HG02642 (cell line): ENCODE measurements at regions not wholly inside any gene's neighbourhood (a gene's known extent, or its start where the extent isn't known, plus 50 kb on each side); places are given as distances from the start of the nearest gene placed in this dataset.
"Not testable (repeated sequence)": the region's sequence is repeated elsewhere in the genome, so short reads cannot be mapped to it uniquely, and the experiment has no call there.

Experiments
- ATAC-seq: cut with Tn5 transposase; IDR thresholded peaks from one replicate; pipeline ENCODE4 v1.9.1; 2021; ENCODE audit warnings: mild to moderate bottlenecking; ENCODE audit not compliant: unreplicated experiment, poor library complexity

DNA sequence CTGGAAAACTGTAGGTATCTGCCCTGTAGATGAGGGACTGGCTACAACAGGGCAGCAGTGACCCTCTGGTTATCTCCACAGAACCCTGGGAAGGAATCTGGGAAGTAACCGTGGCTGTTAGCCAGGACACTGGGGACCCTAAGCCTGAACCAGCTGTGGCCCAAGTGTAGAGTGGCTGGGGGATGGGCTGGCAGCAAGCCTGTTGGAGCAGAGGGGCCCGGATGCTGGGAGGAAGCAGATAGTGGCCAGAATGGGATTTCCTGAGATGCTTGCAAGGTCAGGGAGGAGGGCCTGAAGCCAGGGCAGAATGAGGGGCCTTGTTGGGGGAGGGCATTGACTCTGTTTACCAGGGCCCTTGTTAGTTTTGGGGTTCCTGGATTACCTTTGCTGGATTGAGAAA, 161.0 kb upstream of the EOLA2 start:
- ATAC-seq, result no peak

DNA sequence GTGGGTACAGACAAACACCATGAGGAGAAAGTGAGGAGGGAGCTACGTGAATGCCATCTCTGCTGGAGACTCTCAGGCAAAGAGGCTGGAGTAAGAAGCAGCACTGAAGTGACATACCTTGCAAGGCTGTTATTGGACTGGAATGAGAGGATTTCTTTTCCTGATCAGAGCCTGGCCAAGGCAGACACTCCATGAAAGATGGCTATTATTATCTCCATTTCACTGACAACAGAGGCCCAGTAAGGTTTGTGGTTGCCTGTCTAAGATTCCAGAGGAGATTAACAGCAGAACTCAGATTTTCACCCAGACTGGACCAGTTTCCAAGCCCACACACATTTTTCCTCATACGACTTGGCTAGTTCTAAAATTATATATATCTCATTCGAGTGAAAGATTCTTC, 162.0 kb upstream of the EOLA2 start:
- ATAC-seq, result no peak

DNA sequence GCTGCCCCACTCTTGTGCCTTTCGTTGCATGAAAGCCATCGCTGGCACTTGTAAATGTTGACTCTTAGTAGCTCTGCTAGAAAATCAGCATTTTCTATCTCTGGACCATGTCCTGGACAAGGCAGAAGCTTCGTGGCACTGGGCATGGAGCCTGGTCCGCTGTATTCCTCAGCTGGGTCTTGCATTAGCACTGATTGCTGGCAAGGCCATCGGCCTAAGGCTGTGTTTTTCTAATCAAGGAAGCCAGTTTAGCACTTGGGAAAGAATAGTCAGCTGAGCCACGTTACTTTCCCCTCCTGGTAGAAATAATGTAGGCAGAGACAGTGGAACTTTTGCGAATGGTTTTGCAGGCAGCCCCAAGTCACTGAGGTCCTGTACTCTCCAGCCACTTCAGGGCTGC, 180.2 kb upstream of the EOLA2 start:
- ATAC-seq, result no peak

DNA sequence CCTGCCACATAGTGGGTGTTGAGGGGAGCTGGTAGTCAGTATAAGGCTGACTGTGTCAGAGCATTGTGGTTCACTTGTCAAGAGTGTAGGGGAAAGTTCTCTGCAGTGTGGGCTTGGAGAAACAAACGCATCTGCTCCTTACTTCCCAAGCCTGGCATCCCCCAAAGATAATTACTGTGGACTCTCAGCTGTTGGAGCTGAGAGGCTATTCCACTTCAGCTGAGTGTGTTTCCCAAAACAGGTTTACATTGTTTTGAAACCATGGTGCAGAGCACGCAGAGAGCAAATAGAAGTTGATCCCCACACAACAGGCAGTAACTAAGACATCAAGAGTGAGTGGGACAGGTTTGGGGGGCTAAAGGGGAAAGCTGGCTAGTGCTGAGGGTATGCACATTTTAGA, 181.0 kb upstream of the EOLA2 start:
- no peak for ATAC-seq

DNA sequence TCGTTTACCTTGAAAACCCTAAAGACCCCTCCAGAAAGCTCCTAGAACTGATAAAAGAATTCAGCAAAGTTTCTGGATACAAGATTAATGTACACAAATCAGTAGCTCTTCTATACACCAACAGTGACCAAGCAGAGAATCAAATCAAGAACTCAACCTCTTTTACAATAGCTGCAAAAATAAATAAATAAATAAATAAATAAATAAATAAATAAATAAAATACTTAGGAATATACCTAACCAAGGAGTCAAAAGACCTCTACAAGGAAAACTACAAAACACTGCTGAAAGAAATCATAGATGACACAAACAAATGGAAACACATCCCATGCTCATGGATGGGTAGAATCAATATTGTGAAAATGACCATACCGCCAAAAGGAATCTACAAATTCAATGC, 186.8 kb upstream of the EOLA2 start:
- not testable (repeated sequence) for ATAC-seq

DNA sequence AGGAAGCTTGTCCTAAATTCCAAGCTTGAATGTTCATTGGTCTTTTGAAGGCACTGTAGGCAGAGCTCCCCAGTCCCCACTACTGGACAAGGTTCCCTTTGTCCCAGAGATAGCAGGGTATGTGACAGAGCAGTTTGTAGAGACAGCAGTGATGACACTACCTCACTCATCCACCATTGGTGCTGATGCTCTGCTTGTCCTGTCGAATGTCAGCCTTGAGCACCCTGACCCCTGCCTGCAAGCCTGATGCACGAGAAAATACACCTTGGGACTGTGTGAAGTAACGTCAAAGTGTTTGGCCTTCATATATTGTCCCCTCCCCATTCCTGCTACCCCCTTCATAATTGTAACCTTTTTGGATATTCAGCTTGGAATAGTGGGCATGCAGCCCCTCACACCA, 188.9 kb upstream of the EOLA2 start:
- ATAC-seq, result no peak

DNA sequence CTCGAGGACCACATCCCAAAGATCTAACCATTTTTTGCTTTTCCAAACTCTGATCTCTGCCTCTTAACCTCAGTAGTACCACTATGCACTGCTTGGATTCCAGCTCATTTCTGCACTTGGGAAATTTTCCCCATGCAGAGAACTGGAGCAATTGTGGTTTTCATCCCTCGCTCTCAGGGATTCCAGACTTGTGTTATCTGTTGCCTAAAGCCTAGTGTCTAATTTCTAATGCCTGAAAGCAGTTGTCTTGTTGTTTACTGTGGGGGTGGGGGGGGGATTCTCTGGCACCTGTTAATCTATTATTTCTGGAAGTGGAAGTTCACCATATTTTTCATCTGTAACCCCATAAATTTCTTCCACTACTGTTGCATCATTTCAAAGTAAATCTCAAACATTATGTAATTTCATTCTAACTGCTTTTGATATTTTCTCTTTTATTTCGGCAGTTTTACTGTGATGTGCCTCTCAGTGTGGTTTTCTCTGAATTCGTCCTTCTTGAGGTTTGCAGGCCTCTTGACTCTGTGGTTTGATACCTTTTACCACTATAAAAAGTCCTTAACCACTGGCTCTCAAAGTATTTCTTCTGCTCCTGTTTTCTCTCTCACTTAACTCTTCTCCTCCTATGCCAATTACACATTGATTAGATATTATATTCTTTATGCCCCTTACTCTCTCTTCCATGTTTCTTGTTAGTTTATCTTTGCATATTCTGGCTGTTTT, 205.6 kb upstream of the EOLA2 start:
- no peak for ATAC-seq

DNA sequence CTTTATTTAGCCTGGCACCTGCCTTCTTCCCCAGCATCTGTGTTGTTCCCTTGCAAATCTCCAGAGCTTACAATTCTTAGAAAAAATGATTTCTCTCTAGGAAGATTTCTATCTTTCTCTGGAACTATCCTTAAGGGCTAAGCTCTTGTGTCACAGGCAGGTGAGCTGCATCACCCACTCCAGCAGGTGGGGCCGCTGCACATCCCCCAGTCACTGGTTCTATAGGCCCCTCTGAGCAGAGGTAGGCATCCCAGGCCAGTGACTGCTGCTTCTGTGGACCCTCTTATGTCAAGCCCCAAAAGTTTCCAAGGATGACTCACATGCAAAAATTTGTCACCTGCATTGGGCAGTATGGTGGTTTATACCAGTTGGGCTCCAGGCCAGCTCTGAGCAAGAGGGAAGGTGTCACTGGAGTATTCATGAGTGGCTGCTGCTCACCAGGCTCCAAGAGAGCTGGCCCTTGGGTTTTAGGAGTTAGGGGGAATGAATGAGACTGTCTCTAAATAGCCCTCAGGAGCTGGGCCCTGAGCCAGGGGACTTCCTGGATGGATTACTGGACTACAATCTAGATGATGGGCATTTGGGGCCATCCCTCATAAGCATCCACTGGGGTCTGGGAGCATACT, 208.1 kb upstream of the EOLA2 start:
- ATAC-seq, result no peak

DNA sequence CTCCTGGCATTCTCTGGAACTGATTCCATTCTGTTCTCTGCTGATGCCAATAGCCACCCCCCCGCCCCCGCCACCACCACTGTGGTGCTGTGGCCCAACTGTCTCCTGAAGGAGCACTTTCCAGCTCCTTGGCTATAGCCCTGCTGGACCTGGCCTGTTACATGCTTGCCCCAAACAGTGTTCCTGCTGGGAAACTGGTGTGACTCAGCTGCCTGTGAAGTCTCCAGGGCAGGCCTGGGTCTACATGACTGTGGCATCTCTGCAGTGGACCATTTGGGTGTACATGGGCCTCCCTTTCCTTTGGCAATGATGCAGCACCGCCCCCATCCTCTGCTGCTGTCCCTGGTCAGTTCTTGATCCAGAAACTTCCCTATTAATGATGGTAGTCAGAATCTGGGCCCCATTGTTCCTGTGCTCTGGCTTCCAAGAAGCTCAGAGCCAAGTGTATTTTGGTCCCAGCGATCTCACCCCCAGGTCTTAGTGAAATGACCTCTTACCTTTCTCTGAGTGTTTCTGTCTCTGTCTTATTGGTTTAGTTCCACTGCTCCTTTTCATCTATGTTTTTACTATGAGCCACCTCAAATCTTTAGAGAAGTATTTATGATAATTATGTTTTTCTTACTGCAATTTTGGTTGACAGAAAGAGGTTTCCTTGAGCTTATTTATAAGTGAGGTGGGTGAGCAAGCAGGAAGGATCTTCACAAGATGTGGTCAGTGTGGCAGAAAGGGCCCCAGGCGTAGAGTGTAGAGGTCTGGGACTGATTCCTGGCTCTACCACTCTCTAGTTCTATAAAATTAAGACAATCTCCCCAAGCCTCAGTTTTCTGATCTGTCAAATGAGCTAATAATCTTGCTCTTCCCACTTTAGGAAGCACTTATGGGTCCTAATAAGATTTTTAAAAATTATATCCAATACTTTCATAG, 210.7 kb upstream of the EOLA2 start:
- ATAC-seq, result no peak

DNA sequence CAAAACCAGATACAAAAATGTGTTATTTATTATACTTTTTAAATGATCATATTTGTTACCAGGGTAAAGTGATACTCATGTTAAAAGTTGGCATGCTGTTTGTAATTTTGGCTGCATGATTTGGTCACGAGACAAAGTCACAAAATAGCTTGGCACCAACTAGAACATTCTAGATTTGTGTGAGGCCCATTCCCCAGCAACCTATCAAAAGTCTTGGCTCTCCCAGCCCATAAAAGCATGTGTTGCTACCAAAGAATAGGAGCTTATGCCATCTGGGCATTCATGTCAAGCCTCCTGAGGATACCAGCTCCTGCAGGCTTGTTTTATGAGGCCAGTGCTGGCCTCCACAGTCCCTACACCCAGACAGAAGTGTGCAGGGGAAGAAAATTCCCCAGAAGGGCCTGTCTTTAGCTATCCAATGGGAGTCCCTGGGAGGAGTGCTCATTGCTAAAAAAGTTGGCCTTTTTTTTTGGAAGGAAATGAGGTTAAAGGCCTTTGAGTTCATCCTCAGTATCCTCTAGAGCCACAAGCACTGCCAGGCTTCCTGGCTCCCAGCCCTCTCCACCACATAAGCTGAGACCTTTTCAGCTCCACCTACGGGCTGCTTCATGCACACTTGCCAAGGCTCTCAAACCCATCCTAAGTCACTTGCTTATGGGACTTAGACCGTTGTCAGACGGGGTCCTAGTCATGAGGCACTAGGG, 211.9 kb upstream of the EOLA2 start:
- no peak for ATAC-seq

DNA sequence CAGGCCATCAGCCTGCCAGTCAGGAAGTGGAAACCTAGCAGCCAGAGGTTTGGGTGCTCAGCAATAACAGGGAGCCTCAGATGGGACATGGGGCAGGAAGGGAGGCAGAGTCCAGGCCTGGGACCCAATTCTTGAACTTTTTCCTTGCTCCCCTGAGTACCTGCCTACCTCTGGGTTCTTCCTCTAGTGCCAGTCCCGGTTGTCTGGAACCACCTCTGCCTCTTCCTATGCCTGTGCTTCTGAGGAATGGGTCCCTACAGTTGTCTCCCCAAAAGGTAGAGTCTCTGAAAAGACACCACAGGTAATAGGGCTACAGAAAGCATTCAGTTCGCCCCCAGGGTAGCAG, 212.4 kb upstream of the MAMLD1 start:
- no peak for ATAC-seq

DNA sequence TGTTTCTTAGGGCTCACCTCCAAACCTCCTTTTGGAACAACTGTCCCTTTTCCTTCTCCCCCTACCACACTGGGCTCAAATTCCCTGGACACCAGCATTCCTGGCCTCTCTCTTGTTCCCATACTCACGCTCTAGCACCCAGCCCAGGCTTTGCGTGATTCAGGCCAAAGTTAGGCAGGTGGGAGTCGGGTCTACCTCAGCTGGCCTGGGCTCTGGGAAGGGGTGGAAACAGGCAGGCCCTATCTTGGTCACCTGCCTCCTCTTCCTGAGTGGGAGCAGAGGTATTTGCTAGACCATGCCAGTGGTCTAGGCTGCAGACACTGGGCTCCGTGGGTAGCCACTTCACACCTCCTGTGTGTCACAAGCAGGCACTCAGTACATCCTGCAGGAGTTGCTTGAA, 211.1 kb upstream of the MAMLD1 start:
- no peak for ATAC-seq

DNA sequence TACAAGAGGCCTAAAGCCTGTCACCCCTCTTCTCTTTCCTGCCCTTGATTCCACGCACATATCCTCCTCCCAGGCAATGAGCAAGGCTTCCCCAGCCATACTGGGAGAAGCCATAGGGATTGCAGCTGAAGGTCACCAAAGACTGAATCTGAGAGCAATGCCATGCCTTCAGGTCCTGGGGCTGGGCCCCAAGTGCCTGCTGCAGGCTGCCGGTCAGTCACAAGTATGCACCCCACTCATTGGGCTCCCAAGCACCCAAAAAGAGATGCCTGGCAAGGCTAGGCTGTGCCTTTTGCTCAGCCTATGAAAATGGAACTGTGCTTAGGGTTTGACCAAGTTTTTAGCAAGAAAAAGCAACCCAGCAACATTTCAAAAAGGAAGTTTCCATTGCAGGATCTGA, 210.6 kb upstream of the MAMLD1 start:
- no peak for ATAC-seq

DNA sequence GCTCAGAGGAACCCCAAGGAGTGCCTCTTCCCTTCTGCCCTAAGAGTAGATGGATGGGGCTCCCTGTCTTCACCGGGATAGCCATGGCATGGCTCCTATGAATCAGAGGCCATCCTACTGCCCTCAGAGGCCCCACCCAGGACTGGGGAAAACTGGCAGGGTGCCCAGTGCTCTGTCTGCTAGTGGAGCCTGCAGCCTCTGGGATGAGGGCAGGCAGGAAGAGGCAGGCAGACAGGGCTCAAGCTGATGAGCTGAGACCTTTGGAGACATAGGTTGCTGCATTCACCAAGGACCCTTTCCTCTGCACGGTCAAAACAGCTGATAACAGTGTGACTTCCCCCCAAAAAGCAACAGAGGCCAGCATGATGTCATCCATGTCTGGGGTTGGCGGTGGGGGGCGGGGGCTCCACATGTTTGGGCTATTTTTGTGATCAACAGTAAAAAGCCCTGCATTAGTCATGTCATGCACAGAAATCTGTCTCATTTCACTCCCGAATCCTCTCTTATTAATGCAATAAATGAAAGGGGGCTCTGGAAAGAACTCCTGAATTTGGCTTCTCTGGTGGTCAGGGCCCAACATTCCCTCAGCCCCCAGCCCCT, 207.6 kb upstream of the MAMLD1 start:
- ATAC-seq, result no peak

DNA sequence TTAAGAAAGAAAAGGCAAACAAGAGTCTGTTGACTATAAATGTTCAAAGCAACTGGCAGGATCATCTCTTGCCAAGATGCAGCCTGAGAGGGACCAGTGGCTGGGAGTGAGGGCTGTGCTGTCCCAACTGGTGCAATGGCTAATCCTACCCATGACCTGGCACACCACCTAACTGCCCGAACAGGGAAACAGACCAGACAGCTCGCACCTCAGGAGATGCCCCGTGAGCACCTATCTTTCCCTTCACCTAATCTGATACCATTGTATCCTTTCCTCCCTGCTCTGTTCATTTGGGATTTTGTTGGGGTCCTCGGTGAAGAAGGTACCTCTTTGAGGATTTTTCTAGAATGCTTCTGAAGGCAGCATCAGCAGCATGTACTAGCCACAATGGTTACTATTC, 206.5 kb upstream of the MAMLD1 start:
- ATAC-seq, result no peak

DNA sequence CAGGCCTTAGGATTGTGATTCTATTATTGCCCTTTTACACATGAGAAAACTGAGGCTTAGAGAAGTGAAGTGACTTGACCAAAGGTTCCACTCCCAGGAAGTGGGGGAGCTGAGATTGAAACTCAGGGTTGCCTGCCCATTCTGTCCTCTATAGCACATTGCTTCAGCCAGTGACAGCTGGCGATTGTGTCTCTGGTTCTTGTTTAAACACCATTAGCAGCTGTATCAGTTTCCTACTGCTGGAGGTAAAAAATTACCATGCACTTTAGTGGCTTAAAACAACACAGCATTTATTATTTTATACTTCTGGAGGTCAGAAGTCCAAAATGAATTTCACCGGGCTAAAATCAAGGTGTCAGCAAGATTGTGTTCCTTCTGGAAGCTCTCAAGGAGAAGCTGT, 205.8 kb upstream of the MAMLD1 start:
- ATAC-seq, result no peak

DNA sequence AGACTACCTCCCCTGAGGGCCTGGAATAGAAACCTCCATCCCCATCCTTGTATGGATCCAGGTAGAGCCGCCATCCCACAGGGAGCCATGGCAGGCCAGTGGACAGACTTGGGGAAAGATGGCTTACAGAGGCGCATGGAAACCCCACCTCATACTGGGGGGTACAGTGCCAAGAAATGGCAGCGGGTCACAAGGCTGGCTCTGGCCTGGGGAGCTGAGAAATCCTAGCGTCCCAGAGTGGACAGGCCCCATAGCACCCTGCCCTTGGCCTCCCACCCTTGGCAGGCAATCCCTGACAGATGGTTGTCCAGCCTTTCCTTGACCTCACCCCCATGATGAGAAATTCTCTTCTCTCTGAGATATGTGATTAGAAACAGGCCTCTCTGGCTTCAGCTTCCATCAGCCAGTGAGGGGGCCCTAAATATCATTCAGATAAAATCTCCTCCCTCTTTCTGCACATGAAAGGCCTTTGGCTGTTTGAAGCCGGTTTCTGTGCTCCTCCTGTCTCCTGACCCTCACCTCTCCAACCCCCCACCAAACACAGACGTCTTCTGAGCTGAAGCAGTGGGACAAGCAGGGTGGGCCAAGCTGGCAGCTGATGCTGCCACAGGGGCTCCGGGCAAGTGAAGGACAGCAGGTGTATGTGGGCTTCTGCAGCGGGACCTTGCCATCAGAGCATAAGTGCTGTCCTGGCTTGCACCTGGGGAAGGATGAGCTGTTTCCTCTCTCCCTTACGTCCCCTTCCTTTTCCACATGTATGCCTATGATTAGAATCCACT, 204.4 kb upstream of the MAMLD1 start:
- ATAC-seq, result no peak

DNA sequence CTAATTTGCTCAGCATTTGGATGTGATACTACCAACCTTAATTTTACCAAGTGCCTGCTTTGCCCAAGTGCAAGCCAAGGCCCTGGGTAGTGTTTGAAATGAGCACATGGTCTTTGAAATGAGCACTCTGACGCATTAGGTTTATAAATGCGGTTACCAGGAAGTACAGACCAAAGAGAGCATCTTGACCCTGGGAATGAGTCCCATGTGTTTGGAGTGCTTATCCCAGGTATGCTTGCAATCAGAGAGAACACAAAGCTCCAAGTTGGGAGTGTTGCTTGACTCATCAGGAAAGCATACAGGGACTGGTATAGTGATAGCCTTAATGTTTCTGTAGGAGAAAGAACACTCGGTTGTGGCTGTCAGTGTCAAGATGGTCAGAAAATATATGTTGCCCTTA, 203.6 kb upstream of the MAMLD1 start:
- ATAC-seq, result no peak

DNA sequence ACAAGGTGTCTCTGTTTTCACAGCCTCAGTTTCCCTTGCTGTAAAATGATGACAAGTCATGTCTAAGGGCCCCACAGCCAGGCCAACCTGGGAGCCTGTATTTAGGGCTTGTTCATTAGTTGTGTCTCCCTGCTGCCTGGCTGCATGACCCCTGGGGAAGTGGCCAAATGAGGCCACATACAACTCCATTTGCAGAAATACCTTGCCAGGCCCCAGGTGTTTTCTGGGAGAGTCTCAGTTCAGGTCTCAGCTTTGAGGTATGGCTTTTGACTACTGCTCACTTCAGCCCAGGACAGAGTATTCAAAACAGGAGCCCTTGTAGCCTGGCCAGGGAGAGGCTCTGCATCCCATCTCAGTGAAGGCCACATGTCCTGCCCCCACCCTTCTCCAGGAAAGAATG, 202.5 kb upstream of the MAMLD1 start:
- no peak for ATAC-seq

DNA sequence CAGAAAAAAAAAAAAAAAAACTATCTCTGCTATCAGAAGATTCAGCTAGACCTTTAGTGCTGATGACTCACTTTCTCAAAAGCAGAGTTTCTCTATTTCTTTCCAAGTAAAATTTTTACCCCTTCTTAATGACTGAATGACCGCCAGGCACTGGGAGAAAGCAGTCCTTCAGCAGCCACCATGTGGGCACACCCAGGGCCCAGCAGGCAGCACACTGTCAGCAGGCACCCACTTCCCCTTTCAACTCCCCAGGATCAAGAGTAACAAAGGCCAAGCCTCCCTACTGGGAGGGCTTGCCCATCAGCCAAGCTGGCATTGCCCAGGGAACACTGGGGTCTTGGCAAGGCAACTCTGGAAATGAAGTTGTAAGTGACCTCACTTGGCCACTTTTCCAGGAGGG, 201.9 kb upstream of the MAMLD1 start:
- ATAC-seq, result no peak
